Kidney epithelial cell (primary cell): ENCODE measurements at regions not wholly inside any gene's neighbourhood (a gene's known extent, or its start where the extent isn't known, plus 50 kb on each side); places are given as distances from the start of the nearest gene placed in this dataset.

ENCODE experiments used
- DNase-seq: peaks from one replicate; pipeline ENCODE4 v3.0.0-alpha.2; 2010; ENCODE audit warnings: low read depth
- H3K27me3 ChIP-seq: 2 replicates; pipeline ENCODE4 v1.6.0; 2011; ENCODE audit warnings: low read length; ENCODE audit not compliant: control insufficient read depth, insufficient read depth
- H3K36me3 ChIP-seq: 2 replicates; pipeline ENCODE4 v1.5.1; 2011; ENCODE audit warnings: low read length; ENCODE audit not compliant: control insufficient read depth, insufficient read depth
- H3K4me3 ChIP-seq: 2 replicates; pipeline ENCODE4 v1.5.1; 2011; ENCODE audit warnings: low read depth, mild to moderate bottlenecking, control low read depth, low read length
- CTCF ChIP-seq: IDR thresholded peaks from 2 replicates; pipeline ENCODE4 v1.5.1; 2011; ENCODE audit warnings: mild to moderate bottlenecking, moderate library complexity, low read length, control low read depth, inconsistent platforms; ENCODE audit not compliant: insufficient read depth, poor library complexity, severe bottlenecking

GRCh38 chr20:61056116-61056515 is 195.9 kb upstream of the CDH4 start:
- no peak for DNase-seq
- Histone ChIP-seq H3K36me3 (no peaks in the 10 kb centered on the region), H3K4me3 (no peak overlapping the region), H3K27me3 (peaks cover 6% of the 10 kb centered on the region)
- TF ChIP-seq CTCF: no peak

- peaks cover 6% of the 10 kb centered on the region for H3K27me3 ChIP-seq
- TF ChIP-seq CTCF: no peak
These were observed 195.2 kb upstream of the CDH4 start for GRCh38 chr20:61056627-61057442.

GRCh38 chr20:61057443-61058121 is 194.5 kb upstream of the CDH4 start:
- DNase-seq: no peak
- H3K4me3 ChIP-seq: no peak overlapping the region
- H3K27me3 ChIP-seq: peaks cover 6% of the 10 kb centered on the region
- H3K36me3 ChIP-seq: no peaks in the 10 kb centered on the region
- TF ChIP-seq CTCF: no peak

More at GRCh38 chr20:61056627-61057442, 195.2 kb upstream of the CDH4 start:
- H3K4me3 ChIP-seq: no peak overlapping the region
- no peaks in the 10 kb centered on the region for H3K36me3 ChIP-seq
- no peak for DNase-seq

GRCh38 chr20:61061981-61062380 is 190.1 kb upstream of the CDH4 start:
- H3K4me3 ChIP-seq: no peak overlapping the region
- peaks cover 4% of the 10 kb centered on the region for H3K27me3 ChIP-seq
- no peak for DNase-seq
- TF ChIP-seq CTCF: no peak
- H3K36me3 ChIP-seq: no peaks in the 10 kb centered on the region

- Histone ChIP-seq H3K36me3 (no peaks in the 10 kb centered on the region), H3K4me3 (no peak overlapping the region), H3K27me3 (no peaks in the 10 kb centered on the region)
- no peak for DNase-seq
- TF ChIP-seq CTCF: no peak
These were observed 186.2 kb upstream of the CDH4 start for GRCh38 chr20:61065853-61066252.
